ENCODE measurements at regions not wholly inside any gene's neighbourhood (a gene's known extent, or its start where the extent isn't known, plus 50 kb on each side); places are given as distances from the start of the nearest gene placed in this dataset.

- CTCF ChIA-PET: no interaction called here
- no peaks in the 10 kb centered on the region for H3K9me3 ChIP-seq (ENCODE audit: control insufficient read depth, insufficient read depth, low read depth, low read length)
- no peak overlapping the region for H3K4me3 ChIP-seq (ENCODE audit: low read depth, low read length)
- POLR2A ChIA-PET: no interaction called here
- no peaks in the 10 kb centered on the region for H3K4me1 ChIP-seq (ENCODE audit: control insufficient read depth, insufficient read depth, low read length)
- H3K36me3 ChIP-seq (ENCODE audit: control insufficient read depth in 2 of 2, insufficient read depth in 1 of 2, low read length in 2 of 2): no peaks in the 10 kb centered on the region
- no peak for TF ChIP-seq KLF10 (tag by site-specific recombination; IDR thresholded peaks at IDR 0.05)
- TF ChIP-seq ZNF830 (tag by site-specific recombination; IDR thresholded peaks at IDR 0.05; ENCODE audit: low read depth): no peak
- TF ChIP-seq ZNF660 (tag by site-specific recombination; IDR thresholded peaks at IDR 0.05): no peak
- TF ChIP-seq, protein P1, sequence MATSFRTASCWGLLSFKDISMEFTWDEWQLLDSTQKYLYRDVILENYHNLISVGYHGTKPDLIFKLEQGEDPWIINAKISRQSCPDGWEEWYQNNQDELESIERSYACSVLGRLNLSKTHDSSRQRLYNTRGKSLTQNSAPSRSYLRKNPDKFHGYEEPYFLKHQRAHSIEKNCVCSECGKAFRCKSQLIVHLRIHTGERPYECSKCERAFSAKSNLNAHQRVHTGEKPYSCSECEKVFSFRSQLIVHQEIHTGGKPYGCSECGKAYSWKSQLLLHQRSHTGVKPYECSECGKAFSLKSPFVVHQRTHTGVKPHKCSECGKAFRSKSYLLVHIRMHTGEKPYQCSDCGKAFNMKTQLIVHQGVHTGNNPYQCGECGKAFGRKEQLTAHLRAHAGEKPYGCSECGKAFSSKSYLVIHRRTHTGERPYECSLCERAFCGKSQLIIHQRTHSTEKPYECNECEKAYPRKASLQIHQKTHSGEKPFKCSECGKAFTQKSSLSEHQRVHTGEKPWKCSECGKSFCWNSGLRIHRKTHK (tag by site-specific recombination; IDR thresholded peaks at IDR 0.05): no peak
- TF ChIP-seq ZNF501 (tag by site-specific recombination; IDR thresholded peaks at IDR 0.05): no peak
- no peak for TF ChIP-seq ZNF423 (tag by site-specific recombination; IDR thresholded peaks at IDR 0.05)
- TF ChIP-seq GFI1B (tag by site-specific recombination; IDR thresholded peaks at IDR 0.05): no peak
- TF ChIP-seq, protein P2, sequence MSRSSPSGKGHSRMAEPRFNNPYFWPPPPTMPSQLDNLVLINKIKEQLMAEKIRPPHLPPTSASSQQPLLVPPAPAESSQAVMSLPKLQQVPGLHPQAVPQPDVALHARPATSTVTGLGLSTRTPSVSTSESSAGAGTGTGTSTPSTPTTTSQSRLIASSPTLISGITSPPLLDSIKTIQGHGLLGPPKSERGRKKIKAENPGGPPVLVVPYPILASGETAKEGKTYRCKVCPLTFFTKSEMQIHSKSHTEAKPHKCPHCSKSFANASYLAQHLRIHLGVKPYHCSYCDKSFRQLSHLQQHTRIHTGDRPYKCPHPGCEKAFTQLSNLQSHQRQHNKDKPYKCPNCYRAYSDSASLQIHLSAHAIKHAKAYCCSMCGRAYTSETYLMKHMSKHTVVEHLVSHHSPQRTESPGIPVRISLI (tag by site-specific recombination; IDR thresholded peaks at IDR 0.05): no peak
- TF ChIP-seq MYNN (tag by site-specific recombination; IDR thresholded peaks at IDR 0.05; ENCODE audit: borderline replicate concordance): no peak
- TF ChIP-seq ZNF837 (tag by site-specific recombination; IDR thresholded peaks at IDR 0.05): no peak
- TF ChIP-seq GLI2 (tag by site-specific recombination; IDR thresholded peaks at IDR 0.05; ENCODE audit: borderline replicate concordance, low read depth): no peak
- TF ChIP-seq ZNF391 (tag by site-specific recombination; IDR thresholded peaks at IDR 0.05; ENCODE audit: borderline replicate concordance, low read depth): no peak
- TF ChIP-seq ZFP37 (tag by site-specific recombination; IDR thresholded peaks at IDR 0.05): no peak
- no peak for TF ChIP-seq YY2 (tag by site-specific recombination; IDR thresholded peaks at IDR 0.05)
- no peak for TF ChIP-seq PATZ1 (tag by site-specific recombination; IDR thresholded peaks at IDR 0.05)
- TF ChIP-seq ZNF677 (tag by site-specific recombination; IDR thresholded peaks at IDR 0.05): no peak
- TF ChIP-seq, protein P3, sequence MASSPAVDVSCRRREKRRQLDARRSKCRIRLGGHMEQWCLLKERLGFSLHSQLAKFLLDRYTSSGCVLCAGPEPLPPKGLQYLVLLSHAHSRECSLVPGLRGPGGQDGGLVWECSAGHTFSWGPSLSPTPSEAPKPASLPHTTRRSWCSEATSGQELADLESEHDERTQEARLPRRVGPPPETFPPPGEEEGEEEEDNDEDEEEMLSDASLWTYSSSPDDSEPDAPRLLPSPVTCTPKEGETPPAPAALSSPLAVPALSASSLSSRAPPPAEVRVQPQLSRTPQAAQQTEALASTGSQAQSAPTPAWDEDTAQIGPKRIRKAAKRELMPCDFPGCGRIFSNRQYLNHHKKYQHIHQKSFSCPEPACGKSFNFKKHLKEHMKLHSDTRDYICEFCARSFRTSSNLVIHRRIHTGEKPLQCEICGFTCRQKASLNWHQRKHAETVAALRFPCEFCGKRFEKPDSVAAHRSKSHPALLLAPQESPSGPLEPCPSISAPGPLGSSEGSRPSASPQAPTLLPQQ (tag by site-specific recombination; IDR thresholded peaks at IDR 0.05): no peak
- TF ChIP-seq MEIS1 (CRISPR knock-in tag; IDR thresholded peaks at IDR 0.05; ENCODE audit: borderline replicate concordance): no peak
- TF ChIP-seq PBX3 (CRISPR knock-in tag; IDR thresholded peaks at IDR 0.05): no peak
- TF ChIP-seq ZNF16 (tag by site-specific recombination; IDR thresholded peaks at IDR 0.05; ENCODE audit: low read depth): no peak
- no peak overlapping the region for H3K27ac ChIP-seq (ENCODE audit: extremely low read depth, low read depth, low read length)
These were observed 98.2 kb downstream of the UNCX start for GRCh38 chr7:1330801-1331425.

Measured in HEK293 (cell line).